OCI-LY3 (cell line): ENCODE measurements at regions not wholly inside any gene's neighbourhood (a gene's known extent, or its start where the extent isn't known, plus 50 kb on each side); places are given as distances from the start of the nearest gene placed in this dataset.

ENCODE experiments used
- EZH2phosphoT487 ChIP-seq: fragments of 200-600 bp; shearing (Covaris generic); IDR thresholded peaks from 2 replicates; pipeline ENCODE4 v1.6.1; 2018; ENCODE audit warnings: antibody characterized with exemption, mixed run types, low read depth
- TF ChIP-seq, protein P1 (sequence below): fragments of 200-600, 300-600 bp; sonication (generic); IDR thresholded peaks from 2 replicates; pipeline ENCODE4 v1.5.1; 2014; ENCODE audit warnings: antibody characterized with exemption, low read length, low read depth

DNA sequence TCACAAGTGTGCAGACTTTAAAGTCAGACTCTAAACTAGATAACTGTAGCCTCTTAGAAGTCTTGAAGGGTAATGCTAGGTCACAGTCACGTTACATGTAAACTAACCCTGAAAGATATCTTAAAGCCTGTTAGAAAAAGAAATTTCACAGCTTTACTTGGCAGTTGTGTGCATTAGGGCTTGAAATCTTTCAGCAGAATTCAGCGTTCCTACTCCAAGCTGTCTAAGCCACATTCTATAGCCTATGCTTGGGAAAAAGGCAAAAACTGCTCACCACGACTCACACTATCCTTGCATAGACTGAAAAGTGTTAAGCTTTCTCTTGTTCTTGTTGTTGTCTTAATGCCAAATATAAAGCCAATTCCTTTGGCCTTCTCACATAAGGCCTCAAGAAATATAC lies 338.0 kb upstream of the SASH1 start:
- TF ChIP-seq, protein P1, sequence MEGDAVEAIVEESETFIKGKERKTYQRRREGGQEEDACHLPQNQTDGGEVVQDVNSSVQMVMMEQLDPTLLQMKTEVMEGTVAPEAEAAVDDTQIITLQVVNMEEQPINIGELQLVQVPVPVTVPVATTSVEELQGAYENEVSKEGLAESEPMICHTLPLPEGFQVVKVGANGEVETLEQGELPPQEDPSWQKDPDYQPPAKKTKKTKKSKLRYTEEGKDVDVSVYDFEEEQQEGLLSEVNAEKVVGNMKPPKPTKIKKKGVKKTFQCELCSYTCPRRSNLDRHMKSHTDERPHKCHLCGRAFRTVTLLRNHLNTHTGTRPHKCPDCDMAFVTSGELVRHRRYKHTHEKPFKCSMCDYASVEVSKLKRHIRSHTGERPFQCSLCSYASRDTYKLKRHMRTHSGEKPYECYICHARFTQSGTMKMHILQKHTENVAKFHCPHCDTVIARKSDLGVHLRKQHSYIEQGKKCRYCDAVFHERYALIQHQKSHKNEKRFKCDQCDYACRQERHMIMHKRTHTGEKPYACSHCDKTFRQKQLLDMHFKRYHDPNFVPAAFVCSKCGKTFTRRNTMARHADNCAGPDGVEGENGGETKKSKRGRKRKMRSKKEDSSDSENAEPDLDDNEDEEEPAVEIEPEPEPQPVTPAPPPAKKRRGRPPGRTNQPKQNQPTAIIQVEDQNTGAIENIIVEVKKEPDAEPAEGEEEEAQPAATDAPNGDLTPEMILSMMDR: no peak
- no peak for TF ChIP-seq EZH2phosphoT487
